NCI-H2227 (cell line): ENCODE measurements at regions not wholly inside any gene's neighbourhood (a gene's known extent, or its start where the extent isn't known, plus 50 kb on each side); places are given as distances from the start of the nearest gene placed in this dataset.
"Not testable (repeated sequence)": the region's sequence is repeated elsewhere in the genome, so short reads cannot be mapped to it uniquely, and the experiment has no call there.

Source experiments
- DNase-seq: peaks from one replicate; lab custom pipeline; 2025; ENCODE audit not compliant: unreplicated experiment; lab: John Stamatoyannopoulos, UW

DNA sequence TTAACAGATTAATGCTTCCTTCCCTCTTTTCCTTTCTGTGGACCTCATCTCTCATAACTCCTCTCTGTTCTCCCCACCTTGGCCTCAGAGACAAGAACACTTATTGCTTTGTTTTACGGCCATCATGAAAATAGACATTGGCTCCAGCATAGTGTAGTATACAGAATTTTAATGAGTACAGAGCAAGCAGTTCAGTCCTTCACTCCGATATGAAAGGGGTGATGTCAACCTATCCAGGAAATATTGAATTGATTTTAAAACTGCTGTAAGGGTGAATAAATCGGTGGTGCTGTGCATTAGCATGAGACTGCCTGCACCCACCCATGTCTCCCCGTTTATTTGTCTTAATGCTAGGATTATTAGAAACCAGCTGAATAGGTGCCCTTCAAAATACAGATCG is 490.9 kb upstream of the TBL1XR1 start:
- DNase-seq, result no peak

DNA sequence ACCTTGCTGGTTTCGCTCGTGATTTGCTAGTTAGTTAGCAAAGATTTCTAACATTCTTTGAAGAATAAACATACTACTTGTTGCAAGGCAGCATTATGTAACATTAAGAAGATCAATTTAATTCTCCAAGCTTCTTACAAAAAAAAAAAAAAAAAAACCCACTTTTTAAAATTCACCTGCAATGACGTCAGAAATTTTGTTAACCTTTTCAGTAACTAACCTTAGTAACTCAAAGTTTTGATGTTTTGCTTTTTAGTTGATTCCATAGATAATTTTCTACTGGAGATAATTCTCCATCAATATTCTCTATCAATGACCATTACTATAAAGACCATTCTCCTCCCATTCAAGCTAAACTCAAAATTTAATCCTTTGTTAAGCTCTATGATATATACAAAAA is 491.8 kb upstream of the TBL1XR1 start:
- DNase-seq, result no peak

DNA sequence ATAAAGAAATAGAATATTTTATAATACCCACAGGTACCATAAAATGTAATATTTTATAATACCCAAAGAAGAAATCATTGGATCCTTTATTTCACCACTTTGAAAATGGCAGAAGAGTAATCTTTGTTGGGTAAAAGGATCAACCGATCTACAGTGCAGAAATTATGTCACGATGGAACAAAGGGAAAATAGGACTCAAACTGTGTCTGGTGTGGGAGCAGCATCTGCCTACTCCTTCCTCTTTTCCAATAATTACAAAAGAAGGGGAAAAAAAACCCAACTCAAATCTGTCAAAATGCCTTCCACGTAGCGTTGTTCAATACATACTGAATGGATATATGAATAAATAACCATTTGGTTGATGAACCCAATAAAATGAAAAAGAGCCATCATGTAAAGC is 492.6 kb upstream of the TBL1XR1 start:
- no peak for DNase-seq

DNA sequence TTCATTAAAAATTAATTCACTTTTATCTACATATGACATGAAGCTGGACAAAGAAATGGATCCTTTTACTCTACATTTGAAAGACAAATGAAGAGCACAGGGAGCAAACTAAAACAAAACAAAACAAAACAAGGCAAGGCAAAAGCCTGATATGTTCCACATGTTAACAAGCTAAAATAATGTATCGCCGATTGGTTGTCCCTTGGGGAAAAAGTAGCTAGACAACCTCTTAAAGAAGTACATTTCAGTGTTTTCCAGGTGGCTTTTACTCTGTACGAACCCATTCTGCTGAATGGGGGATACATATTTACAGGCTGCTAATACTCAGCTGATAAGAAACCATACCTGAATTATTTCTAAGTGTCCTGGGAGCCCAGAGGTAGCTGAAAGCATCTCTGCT is 493.0 kb upstream of the TBL1XR1 start:
- no peak for DNase-seq

DNA sequence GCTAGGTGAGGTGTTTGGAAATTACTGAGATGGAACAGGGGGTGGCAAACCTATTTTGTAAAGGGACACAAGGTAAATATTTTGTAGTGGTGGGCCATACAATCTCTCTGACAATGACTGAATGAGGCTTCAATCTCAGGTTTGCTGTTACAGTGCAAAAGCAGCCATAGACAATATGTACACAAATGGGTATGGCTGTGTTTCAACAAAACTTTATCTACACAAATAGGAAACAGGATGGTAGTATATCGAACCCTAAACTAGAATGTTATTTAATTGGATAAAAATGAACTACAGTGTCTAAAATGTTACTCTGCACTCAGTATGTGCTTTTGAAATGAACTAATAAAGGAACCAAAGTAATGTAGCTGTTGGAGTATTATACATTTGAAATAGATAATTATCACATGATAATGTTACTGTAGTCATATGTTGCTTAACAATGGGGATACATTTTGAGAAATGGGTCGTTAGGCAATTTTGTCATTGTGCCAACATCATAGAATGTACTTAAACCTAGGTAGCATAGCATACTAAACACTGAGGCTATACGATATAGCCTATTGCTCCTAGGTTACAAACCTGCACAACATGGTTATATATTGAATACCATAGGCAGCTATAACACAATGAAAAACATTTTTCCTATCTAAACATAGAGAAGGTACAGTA is 495.2 kb upstream of the TBL1XR1 start:
- no peak for DNase-seq

DNA sequence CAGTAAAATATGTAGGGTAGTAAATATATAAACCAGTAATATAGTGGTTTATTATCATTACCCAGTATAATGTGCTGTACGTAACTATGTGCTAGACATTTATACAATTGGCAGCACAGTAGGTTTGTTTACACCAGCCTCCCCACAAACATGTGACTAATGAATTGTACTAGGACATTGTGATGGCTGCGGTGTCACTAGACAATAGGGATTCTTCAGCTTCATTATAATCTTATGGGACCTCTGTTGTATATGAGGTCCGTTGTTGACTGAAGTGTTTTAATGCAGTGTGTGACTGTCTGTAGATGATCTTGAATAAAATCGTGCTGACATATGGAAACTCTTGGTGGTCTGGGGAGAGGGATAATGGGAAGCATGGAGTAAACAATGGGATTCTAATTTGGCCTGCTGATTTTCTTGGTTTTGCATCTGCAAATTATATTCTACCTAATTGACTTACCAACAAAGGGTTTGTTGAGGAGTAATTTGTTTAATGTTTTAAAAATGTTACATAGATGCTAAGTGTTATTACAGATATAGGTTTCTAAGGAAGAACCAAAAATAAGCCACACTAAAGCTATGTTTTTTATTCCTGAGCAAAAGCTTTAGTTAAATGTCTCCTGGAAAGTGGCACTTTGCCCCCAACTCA is 496.5 kb upstream of the TBL1XR1 start:
- no peak for DNase-seq

DNA sequence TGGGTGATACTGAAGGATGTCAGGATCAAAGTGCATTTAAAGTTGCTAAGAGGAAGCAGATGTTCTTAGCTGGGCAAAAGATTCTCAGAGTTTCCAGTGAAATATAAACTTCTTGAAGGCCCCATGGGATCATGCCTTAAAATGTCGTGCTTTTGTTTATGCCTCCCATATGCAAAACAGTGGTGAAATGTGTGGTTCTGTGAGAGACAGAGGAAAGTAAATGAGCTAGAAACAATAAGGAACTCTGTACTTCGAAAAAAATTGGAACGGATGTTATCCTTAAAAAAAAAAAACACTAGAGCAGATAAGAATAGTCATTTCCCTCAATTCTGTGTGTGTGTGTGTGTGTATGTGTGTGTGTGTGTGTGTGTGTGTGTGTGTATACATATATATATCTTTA is 497.0 kb upstream of the TBL1XR1 start:
- no peak for DNase-seq

DNA sequence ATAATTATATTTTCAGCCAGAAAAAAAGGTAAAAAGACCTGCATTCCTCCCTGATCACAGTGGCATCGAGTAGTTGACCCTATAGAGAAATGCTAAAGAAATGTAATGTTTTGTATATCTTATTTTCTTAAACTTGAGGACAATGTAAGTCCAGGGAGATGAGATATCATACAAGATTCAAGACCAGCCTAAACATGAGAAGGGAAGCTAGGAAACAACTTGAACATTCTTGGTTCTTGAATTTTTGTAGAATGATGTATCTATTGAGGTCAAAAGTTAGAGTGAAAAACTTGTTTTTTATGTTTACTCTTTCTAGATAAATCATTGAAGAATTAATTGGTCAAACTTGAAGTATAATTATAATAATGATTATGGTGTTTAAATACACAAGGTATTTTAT is 497.7 kb upstream of the TBL1XR1 start:
- no peak for DNase-seq

DNA sequence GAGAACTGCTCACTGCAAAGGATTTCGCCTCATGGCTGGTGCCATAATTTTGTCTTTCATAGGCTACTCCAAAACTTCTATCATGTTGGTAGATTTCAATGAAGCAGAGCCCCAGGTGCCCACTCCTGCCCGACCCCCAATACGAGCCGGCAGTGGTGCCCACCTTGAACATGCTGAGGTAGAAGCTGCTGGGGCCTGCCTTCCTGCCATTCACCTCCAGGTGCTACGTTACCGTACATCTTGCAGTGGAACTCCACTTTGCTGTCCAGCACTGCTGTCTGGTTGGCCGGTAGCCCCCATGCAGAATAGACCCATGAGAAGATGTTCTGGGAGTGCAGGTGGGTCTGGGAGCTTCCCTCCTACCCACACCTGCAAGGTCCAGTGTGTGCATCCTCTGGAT is 502.8 kb upstream of the TBL1XR1 start:
- no peak for DNase-seq

DNA sequence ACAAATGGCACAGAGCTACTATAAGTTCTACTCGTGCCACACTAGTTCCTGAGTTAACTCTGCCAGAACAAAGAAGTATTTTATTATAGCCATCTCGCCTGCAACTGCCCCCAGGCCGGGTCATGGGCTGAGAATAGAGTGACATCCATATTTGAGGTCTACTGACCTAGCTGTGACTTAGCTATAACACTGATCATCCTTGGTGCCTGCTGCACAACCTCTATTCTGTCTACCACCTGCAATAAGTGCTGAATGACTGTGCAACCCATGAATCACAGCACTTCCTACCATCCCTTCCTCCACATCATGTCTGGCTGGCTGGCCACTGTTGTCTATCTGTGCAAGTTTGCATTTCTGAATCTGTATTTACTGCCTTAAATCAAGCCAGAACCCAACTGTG is 506.5 kb upstream of the TBL1XR1 start:
- no peak for DNase-seq

DNA sequence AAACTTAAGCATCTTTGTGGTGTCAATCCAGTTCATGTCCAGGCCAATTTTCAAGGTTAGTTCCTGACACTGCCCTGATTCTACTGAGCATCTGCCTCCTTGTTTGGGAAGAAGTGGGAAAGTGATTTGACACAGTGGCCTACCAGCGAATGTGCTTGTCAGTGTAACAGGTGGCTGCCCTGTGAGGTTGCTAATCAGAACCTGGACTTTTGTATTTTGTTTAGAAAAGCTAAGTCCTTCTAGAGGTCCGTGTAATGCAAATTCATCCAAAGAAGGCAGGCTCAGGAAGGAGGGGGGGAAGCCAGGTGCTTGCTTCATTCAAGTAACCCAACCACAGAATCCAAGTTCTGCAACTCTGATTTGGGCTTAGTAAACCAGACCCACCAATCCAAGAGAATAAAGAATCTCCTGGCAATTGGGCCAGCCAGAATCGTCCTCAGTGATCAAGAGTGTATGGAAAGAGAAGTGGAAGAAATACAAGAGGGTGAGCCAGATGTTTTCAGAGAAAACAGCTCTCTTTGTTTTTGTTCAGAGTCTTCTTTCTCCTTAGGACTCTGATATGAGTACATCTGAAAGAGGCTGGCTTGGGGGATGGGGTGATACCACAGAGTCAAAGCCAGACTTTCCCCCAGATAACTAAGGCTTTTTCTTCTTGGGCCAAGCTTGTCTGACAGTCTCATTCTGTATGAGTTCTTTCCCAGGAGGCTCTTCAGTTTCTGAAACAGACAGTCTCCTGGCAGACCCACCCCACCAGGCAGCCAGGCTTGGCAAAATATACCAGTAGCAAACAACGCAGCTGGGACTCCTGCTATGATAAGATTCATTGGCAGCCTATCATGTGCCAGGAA is 508.9 kb upstream of the TBL1XR1 start:
- no peak for DNase-seq

DNA sequence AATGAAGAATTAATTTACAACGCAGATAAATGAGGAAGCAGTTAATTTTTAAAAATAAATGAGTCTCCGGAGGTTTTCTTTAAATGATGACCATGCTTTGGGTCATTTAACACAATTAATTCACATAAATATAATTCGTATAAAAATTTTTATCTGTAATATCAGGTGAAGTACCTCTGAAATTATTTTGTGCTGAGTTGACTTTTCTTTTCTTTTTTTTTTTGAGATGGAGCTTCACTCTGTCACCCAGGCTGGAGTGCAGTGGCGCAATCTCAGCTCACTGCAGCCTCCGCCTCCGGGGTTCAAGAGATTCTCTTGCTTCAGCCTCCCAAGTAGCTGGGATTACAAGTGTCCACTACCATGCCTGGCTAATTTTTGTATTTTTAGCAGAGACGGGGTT is 512.2 kb upstream of the TBL1XR1 start:
- DNase-seq, result not testable (repeated sequence)

DNA sequence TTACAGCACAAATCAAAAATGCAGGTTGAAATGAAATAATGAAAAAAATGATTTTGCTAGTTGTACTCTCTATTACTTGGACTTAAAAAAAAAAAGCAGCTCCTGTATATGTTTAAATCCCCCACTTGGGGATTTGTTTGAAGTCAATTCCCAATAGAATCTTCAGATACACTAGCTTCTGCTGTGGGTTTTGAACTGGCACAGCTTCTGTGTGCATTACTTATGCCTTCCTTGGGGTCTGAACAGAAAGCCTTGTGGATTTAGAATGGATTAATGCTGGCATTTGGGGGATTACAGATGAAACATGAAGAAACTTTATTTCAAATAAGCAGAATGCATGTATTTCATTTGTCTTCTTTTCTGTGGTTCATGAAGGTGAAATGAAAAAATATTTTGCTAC is 513.2 kb upstream of the TBL1XR1 start:
- DNase-seq, result no peak

DNA sequence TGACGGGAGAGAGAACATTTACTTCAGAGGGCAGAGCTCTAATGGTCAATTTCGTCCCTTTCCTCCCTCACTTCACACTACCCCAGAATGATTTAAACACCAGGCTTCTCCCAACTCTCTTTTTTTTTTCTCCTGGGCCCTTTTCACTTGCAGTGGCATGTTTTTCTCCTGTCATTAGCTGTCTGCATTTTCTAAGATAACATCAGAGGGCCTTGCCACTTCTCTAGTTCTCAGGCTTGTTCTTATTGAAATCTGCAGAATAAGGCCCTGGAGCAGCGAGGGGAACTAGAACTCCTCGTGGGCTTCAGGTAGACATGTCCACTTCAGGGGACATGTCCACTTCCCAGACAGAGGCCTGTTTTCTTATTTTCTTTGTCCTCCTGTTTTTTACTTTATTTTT is 514.4 kb upstream of the TBL1XR1 start:
- DNase-seq, result no peak

DNA sequence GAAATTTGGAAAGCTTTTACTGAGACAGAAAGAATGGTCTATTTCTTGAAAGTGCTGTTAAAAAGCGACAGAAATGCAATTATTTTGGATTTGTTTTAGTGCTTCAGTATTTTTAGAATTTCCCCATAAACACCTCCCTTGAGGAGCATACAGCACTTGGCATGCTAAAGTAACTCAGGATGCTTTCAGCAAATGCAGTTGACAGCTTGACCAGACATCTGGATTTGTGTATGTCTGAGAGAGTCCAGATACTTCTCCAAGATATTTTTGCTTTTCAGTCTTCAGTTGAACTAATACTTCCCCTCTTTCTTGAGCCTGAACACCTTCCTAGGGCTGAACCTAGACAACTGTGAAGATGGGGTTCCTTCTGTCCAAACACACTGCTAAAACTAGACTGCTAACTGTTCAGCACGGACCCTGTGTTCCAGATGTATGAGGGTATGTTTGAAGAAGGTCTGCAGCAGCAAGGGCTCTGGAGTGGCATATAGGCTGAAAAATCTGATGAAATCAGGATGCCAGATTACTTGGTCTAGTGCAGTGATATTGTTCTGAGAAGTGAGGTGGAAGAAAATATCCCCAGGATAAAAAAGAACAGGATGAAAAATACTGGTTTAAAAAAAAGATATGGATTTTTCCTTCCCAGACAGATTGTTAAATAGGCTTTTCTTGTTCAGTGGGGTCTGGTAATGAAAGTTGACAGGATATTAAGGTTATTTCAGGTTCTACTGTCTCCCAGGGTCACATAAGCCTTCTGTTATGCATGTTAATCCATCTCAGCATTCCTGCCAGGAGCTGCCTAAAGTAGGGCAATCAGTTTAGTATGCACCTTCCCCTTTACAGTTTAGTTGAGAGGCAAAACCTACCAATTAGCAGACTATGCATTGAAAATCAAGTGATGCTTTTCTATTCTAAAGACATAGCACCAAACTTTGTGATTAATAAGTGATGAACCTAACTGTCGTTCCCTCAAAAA is 516.9 kb upstream of the TBL1XR1 start:
- no peak for DNase-seq

DNA sequence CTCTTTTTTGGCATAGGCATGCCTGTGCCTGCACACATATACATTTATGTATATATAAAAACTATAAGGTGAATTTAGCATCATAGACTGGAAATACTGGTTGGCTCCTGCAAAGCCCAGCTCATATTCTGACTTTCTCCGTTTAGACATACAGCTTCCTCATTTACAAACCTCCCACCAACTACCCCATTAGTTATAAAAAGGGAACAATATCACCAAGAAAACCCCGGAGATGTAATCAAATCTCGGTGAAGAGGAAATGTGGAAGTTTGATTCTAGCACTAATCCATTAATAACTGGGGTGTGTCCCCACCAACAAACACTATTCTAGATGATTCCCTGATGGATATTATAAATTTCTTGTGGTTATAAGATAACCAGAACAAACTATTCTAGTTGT is 517.7 kb upstream of the TBL1XR1 start:
- DNase-seq, result no peak

DNA sequence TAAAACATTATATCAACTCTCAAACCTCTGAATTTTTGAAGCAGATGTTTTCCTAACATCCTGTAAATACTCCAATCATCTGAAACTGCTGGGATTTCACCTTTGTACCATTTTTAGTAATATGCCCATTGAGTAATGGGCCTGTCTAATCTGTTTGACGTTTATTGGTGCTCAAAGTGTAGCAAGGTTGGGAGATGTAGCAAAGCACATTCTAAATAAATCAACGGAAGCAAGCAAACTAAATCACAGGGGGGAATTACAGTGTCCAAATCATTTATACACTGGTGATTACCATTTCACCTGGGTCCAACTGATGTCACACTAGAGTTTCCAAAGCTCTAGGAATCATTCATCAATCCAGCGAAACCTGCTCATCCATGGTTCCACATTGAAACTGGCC is 518.7 kb upstream of the TBL1XR1 start:
- peak; percentile 95 for DNase-seq

DNA sequence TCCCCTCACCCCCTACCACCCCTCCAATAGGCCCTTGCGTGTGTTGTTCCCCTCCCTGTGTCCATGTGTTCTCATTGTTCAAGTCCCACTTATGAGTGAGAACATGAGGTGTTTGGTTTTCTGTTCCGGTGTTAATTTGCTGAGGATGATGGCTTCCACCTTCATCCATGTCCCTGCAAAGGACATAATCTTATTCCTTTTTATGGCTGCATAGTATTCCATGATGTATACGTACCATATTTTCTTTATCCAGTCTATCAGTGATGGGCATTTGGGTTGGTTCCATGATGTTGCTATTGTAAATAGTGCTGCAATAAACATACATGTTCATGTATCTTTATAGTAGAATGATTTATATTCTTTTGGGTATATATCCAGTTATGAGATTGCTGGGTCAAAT is 523.6 kb upstream of the TBL1XR1 start:
- not testable (repeated sequence) for DNase-seq

DNA sequence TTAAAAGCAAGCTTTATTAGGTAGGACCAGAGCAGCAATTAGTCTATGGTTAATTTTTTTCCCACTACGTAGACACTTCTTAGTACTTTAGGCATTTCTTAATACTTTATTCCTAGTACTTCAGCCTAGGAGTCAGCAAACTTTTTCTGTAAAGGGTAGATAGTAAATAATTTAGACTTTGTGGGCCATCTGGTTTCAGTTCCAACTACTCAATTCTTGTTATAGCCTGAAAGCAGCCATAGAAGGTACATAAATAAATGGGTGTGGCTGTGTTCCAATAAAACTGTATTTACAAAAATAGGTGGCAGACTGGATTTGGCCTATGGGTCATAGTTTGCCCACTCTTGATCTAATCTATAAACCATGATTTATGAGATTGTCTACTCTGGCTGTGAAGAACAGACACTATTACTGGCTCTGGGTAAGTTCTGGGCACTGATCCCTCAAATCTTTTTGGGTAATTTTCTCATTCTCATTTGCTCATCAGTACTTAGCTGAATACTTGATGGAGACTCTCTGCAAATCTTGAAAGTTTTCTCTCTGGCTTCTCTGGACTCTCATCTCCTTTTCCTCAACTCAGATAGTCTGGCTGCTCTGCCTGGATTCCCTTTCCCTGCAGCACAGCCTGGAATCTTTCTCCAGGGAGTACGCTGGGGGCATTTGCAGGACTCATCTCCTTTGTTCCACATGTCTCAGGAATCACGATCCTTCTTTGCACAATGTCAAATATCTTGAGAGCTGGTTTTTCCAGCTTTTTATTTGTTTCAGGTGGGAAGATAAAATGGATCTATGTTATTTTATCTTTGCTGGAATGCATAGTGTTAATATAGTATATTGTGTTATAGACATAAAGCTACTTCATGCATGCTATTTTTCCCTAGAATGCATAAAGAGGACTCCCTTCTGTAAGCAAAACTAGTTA is 524.8 kb upstream of the TBL1XR1 start:
- no peak for DNase-seq
